GM18861 (cell line): ENCODE measurements at regions not wholly inside any gene's neighbourhood (a gene's known extent, or its start where the extent isn't known, plus 50 kb on each side); places are given as distances from the start of the nearest gene placed in this dataset.

Experiments
- ATAC-seq: cut with Tn5 transposase; IDR thresholded peaks from one replicate; pipeline ENCODE4 v1.9.1; 2021; ENCODE audit not compliant: unreplicated experiment

GRCh38 chr15:96716478-96716877, 386.0 kb downstream of the NR2F2 start:
- ATAC-seq, result no peak

- ATAC-seq, result no peak
These were observed 389.8 kb downstream of the NR2F2 start for GRCh38 chr15:96720251-96720650.

- no peak for ATAC-seq
These were observed 390.2 kb downstream of the NR2F2 start for GRCh38 chr15:96720656-96721055.

- no peak for ATAC-seq
These were observed 398.1 kb downstream of the NR2F2 start for GRCh38 chr15:96728591-96728990.

GRCh38 chr15:96732704-96733103, 402.2 kb downstream of the NR2F2 start:
- ATAC-seq, result no peak

- ATAC-seq, result no peak
These were observed 403.2 kb downstream of the NR2F2 start for GRCh38 chr15:96733721-96734120.

GRCh38 chr15:96735632-96736240, 405.2 kb downstream of the NR2F2 start:
- ATAC-seq, result no peak

GRCh38 chr15:96736384-96736783, 405.9 kb downstream of the NR2F2 start:
- ATAC-seq, result no peak

GRCh38 chr15:96737408-96737807, 406.9 kb downstream of the NR2F2 start:
- ATAC-seq, result no peak

- no peak for ATAC-seq
These were observed 416.2 kb downstream of the NR2F2 start for GRCh38 chr15:96746665-96747064.

- no peak for ATAC-seq
These were observed 416.8 kb downstream of the NR2F2 start for GRCh38 chr15:96747291-96747690.

GRCh38 chr15:96750361-96750760, 419.9 kb downstream of the NR2F2 start:
- no peak for ATAC-seq

- ATAC-seq, result no peak
These were observed 425.6 kb downstream of the NR2F2 start for GRCh38 chr15:96756146-96756545.

GRCh38 chr15:96756656-96757055, 426.2 kb downstream of the NR2F2 start:
- no peak for ATAC-seq

GRCh38 chr15:96762566-96762965, 432.1 kb downstream of the NR2F2 start:
- ATAC-seq, result no peak

GRCh38 chr15:96764501-96764900, 434.0 kb downstream of the NR2F2 start:
- ATAC-seq, result no peak

- no peak for ATAC-seq
These were observed 434.4 kb downstream of the NR2F2 start for GRCh38 chr15:96764946-96765345.

- no peak for ATAC-seq
These were observed 435.9 kb downstream of the NR2F2 start for GRCh38 chr15:96766366-96766765.

GRCh38 chr15:96767703-96768434, 437.4 kb downstream of the NR2F2 start:
- ATAC-seq, result no peak

GRCh38 chr15:96768435-96768789, 437.9 kb downstream of the NR2F2 start:
- no peak for ATAC-seq

- no peak for ATAC-seq
These were observed 440.5 kb downstream of the NR2F2 start for GRCh38 chr15:96771035-96771434.

GRCh38 chr15:96774216-96774615, 443.7 kb downstream of the NR2F2 start:
- no peak for ATAC-seq

GRCh38 chr15:96783746-96784145, 453.2 kb downstream of the NR2F2 start:
- ATAC-seq, result no peak
